Nephron progenitor cell (in vitro differentiated cells): ENCODE measurements at regions not wholly inside any gene's neighbourhood (a gene's known extent, or its start where the extent isn't known, plus 50 kb on each side); places are given as distances from the start of the nearest gene placed in this dataset.

Source experiments
- DNase-seq: peaks from one replicate; pipeline ENCODE4 v3.0.0; 2021
- H3K27ac Mint-ChIP-seq: 2 replicates; pipeline ENCODE4 v1.8.0; 2021; ENCODE audit warnings: mild to moderate bottlenecking, moderate library complexity, mixed read lengths
- H3K27me3 Mint-ChIP-seq: 2 replicates; pipeline ENCODE4 v1.8.0; 2021; ENCODE audit warnings: mild to moderate bottlenecking, low read depth, mixed read lengths; ENCODE audit not compliant: poor library complexity
- H3K36me3 Mint-ChIP-seq: 2 replicates; pipeline ENCODE4 v1.8.0; 2021; ENCODE audit warnings: low read depth, mixed read lengths
- H3K4me1 Mint-ChIP-seq: 2 replicates; pipeline ENCODE4 v1.8.0; 2021; ENCODE audit warnings: mixed read lengths
- H3K4me3 Mint-ChIP-seq: 2 replicates; pipeline ENCODE4 v1.8.0; 2021; ENCODE audit warnings: mild to moderate bottlenecking, moderate library complexity, mixed read lengths
- H3K9me3 Mint-ChIP-seq: 2 replicates; pipeline ENCODE4 v1.8.0; 2021; ENCODE audit warnings: mild to moderate bottlenecking, moderate library complexity, mixed read lengths
- CTCF ChIP-seq: fragments of 200-600 bp; sonication (generic); IDR thresholded peaks from 2 replicates; pipeline ENCODE4 v1.5.0; 2021; ENCODE audit warnings: antibody characterized with exemption

GRCh38 chr2:129299338-129299737 is 680.1 kb upstream of the RAB6C start:
- H3K27ac Mint-ChIP-seq, result no peak overlapping the region
- H3K27me3 Mint-ChIP-seq, result no peaks in the 10 kb centered on the region
- peaks cover 16% of the 10 kb centered on the region for H3K9me3 Mint-ChIP-seq
- no peak for TF ChIP-seq CTCF
- H3K36me3 Mint-ChIP-seq, result no peaks in the 10 kb centered on the region
- no peaks in the 10 kb centered on the region for H3K4me1 Mint-ChIP-seq
- DNase-seq, result no peak
- H3K4me3 Mint-ChIP-seq, result no peak overlapping the region

DNA sequence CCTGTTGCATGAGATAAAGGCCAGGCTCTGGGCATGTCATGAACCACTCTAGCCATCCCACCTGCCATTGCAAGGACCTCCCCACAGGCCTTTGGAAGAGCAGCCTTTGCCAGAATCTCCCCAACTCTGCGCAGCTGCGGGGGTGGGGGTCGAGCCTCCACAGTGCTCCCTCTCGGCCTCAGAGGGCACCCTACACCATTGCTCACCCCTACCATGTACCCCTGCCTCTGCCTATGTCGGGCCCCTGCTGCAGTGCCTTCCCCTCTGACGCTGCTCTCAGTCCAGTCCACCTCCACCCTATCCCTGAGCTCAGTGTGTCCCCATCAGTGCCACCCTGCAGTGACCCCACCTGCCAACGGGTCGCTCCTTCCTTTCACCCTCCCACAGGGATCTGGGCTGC is 679.7 kb upstream of the RAB6C start:
- no peak overlapping the region for H3K4me3 Mint-ChIP-seq
- no peak overlapping the region for H3K27ac Mint-ChIP-seq
- H3K9me3 Mint-ChIP-seq, result peaks cover 17% of the 10 kb centered on the region
- no peaks in the 10 kb centered on the region for H3K27me3 Mint-ChIP-seq
- DNase-seq, result no peak
- no peaks in the 10 kb centered on the region for H3K36me3 Mint-ChIP-seq
- TF ChIP-seq CTCF, result no peak
- no peaks in the 10 kb centered on the region for H3K4me1 Mint-ChIP-seq

GRCh38 chr2:129300456-129300855 is 679.0 kb upstream of the RAB6C start:
- TF ChIP-seq CTCF, result no peak
- no peaks in the 10 kb centered on the region for H3K4me1 Mint-ChIP-seq
- H3K27me3 Mint-ChIP-seq, result no peaks in the 10 kb centered on the region

GRCh38 chr2:129301431-129301913 is 678.0 kb upstream of the RAB6C start:
- Mint-ChIP-seq H3K36me3 (no peaks in the 10 kb centered on the region), H3K9me3 (peaks cover 12% of the 10 kb centered on the region), H3K4me1 (no peaks in the 10 kb centered on the region), H3K4me3 (no peak overlapping the region), H3K27me3 (no peaks in the 10 kb centered on the region), H3K27ac (no peak overlapping the region)
- no peak for DNase-seq
- no peak for TF ChIP-seq CTCF

More at GRCh38 chr2:129300456-129300855, 679.0 kb upstream of the RAB6C start:
- no peak overlapping the region for H3K27ac Mint-ChIP-seq
- peaks cover 14% of the 10 kb centered on the region for H3K9me3 Mint-ChIP-seq
- H3K36me3 Mint-ChIP-seq, result no peaks in the 10 kb centered on the region
- DNase-seq, result no peak
- no peak overlapping the region for H3K4me3 Mint-ChIP-seq

- H3K4me1 Mint-ChIP-seq, result no peaks in the 10 kb centered on the region
- H3K9me3 Mint-ChIP-seq, result peaks cover 12% of the 10 kb centered on the region
- no peaks in the 10 kb centered on the region for H3K36me3 Mint-ChIP-seq
- H3K27me3 Mint-ChIP-seq, result no peaks in the 10 kb centered on the region
- no peak overlapping the region for H3K4me3 Mint-ChIP-seq
- DNase-seq, result no peak
- H3K27ac Mint-ChIP-seq, result no peak overlapping the region
- no peak for TF ChIP-seq CTCF
Observed at GRCh38 chr2:129302106-129302505, 677.4 kb upstream of the RAB6C start.

- Mint-ChIP-seq H3K4me3 (no peak overlapping the region), H3K27ac (no peak overlapping the region), H3K9me3 (peaks cover 12% of the 10 kb centered on the region), H3K36me3 (no peaks in the 10 kb centered on the region), H3K4me1 (no peaks in the 10 kb centered on the region), H3K27me3 (no peaks in the 10 kb centered on the region)
- no peak for TF ChIP-seq CTCF
- DNase-seq, result no peak
Observed at GRCh38 chr2:129302561-129303183, 676.8 kb upstream of the RAB6C start.
